HG03442 (cell line): ENCODE measurements at regions not wholly inside any gene's neighbourhood (a gene's known extent, or its start where the extent isn't known, plus 50 kb on each side); places are given as distances from the start of the nearest gene placed in this dataset.
"Not testable (repeated sequence)": the region's sequence is repeated elsewhere in the genome, so short reads cannot be mapped to it uniquely, and the experiment has no call there.

ENCODE experiments used
- ATAC-seq: cut with Tn5 transposase; IDR thresholded peaks from one replicate; pipeline ENCODE4 v1.9.1; 2021; ENCODE audit warnings: mild to moderate bottlenecking, moderate library complexity; ENCODE audit not compliant: unreplicated experiment

DNA sequence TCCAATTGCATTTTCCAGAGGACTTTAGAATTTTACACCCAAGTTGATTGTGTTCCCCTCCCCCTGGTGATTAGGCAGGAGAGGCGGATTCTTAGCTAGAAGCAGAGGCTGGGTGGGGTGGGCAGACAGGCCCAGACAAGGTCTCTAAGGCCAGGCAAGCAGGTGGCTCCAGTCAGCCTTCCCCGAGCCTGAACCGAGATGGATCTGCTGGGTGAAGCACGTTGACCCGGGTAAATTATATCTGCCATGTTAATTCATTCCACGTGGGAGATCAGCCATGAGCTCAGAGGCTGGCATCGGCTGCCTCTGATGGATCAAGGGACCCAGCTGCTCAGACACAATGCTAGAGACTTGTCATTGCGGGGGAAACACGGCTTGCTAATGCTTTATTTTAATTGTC lies 159.5 kb upstream of the MAFB start:
- ATAC-seq = no peak

GRCh38 chr20:40849456-40849855 lies 160.4 kb upstream of the MAFB start:
- ATAC-seq = no peak

DNA sequence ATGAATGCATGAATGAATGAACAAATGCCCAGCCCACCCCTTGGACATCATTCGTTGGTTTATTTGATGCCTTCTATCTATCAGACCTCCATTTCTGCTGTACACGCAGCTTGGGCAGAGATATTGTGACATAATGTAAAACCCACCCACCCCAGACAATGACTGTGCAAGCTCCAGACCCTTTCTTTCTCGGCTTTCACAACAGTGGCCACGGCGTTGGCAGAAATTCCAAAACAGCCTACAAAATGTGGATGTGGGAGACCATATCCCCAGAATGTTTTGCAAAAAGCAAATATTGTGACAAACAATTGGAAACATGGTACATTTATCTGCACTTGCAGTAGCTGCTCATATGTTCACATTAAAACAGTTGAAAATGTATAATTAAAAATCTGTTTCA lies 162.0 kb upstream of the MAFB start:
- ATAC-seq = no peak

GRCh38 chr20:40855269-40855668 lies 166.2 kb upstream of the MAFB start:
- ATAC-seq = no peak

DNA sequence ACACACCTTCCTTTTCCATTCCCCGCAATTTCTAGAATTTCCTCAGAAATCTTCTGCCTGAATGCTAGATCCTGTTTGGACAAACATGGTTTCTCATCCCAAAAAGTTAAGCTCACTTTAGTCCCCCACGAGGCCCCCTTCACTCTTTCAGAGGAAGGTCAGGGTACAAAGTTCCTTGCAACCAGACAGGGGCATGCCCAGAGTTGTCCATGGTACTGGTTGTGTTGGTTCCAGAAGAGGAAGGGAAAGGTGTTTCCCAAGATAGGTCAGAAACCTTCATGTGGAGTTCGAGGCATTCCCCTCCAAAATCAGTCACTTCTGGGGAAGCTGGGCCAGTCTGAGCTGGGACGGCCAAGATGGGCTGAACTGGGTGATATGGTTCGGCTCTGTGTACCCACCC lies 167.6 kb upstream of the MAFB start:
- no peak for ATAC-seq

- no peak for ATAC-seq
Observed at GRCh38 chr20:40860487-40860902, 168.1 kb upstream of the TOP1 start.

DNA sequence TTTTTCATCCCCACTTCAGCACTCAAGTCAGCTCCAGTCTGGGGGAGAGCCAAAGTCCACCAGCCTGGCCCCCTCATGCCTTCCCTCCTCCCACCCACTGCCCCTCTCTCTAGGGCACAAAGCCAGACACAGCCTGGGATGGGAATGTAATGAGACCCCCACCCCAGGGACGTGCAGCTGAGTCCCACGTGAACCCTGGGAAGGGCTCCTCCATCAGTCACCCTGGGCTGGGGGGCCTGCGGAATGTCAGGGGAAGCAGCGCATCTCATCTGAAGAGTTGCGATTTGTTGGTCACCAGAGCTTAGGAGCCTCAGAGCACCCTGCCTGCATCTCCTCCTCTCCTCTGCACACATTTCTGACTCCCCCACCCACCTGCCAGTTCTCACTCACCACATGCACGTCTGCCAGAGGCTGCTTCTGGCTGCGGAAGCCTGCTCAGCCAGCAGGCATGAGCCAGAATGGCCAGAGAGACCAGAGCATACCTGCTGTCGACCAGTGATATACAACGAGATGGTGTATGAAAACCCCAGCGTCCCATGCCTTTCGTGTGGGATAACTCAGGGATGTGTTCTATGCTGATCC lies 167.1 kb upstream of the TOP1 start:
- ATAC-seq = no peak

GRCh38 chr20:40863355-40863919 lies 165.2 kb upstream of the TOP1 start:
- no peak for ATAC-seq

GRCh38 chr20:40864470-40864869 lies 164.2 kb upstream of the TOP1 start:
- ATAC-seq = no peak

- ATAC-seq = no peak
Observed at GRCh38 chr20:40865095-40865494, 163.5 kb upstream of the TOP1 start.

DNA sequence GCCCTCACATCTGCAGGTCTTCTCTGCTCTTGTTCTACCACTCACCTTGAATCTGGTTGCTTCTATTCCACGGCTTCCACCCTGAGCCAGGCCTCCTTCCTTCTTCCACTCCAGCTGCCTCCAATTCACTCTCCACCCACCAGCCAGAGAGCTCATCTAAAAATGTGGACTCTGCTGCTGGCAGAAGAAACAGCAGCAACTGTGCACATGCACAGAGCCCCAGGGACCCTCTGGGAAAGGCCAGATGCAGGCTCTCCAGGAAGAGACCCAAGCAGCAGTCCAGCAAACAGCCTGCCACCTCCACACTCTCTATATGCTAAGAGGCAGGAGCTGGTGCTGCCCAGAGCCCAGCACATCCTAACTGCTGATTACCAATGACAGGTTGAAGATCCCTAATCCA lies 162.6 kb upstream of the TOP1 start:
- no peak for ATAC-seq

GRCh38 chr20:40868551-40869217 lies 159.9 kb upstream of the TOP1 start:
- no peak for ATAC-seq

- no peak for ATAC-seq
Observed at GRCh38 chr20:40869218-40870147, 159.1 kb upstream of the TOP1 start.

DNA sequence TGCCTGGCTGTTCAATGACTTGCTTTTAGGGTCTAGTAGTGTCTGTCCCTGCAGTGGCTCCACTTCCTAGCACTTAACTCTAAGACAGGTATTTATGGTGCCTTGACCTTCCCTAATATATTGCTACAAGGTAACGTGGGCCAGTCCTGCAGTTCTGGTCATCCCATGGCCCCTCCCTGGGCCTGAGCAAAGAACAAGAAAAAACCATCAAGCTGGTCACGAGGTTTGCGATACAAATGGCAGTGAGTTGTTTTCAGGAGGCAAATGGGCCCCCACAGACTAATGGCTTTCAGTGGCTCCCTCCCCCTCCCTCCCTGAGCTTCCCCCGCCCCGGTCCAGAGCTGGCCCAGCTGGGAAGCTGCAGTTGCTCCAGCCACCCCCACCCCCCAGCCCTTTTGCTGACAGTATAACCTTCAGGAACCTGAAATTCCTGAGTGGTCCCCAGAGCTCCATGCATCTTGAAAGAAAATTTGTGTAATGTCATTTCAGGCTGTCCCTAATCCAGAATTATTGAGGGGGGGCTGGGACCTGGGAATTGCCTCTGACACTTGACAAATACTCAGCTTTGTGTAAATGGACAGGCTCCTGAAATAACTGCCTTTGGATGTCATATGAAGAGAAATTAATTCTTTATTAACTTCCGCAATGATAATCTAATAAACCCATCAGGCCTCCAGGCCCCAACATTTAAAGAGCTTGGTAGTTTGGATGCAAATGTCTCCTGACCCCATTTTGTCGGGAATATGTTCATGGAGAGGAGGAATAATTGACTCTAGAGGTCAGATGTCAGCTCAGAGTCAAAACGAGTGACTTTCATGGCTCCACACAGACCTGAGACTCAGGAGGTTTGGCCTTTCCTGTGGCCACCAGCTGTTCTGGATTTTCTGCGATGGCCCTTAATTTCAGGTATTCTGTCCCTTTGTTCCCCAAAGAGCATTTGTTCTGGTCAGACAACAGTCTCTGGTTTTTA lies 153.2 kb upstream of the TOP1 start:
- ATAC-seq = no peak

DNA sequence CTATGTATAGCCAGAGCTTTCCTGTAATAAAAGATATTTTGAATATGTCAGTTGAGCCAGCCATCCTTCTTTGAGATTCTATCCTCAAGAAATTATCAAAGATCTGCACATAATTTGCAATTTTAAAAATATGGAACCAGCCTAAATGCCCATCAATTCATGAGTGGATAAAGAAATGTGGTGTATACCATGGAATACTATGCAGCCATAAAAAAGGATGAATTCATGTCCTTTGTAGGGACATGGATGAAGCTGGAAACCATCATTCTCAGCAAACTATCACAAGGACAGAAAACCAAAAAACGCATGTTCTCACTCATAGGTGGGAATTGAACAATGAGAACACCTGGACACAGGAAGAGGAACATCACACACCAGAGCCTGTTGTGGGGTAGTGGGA lies 150.5 kb upstream of the TOP1 start:
- ATAC-seq = not testable (repeated sequence)

GRCh38 chr20:40880063-40880728 lies 148.4 kb upstream of the TOP1 start:
- no peak for ATAC-seq

GRCh38 chr20:40880729-40881109 lies 147.9 kb upstream of the TOP1 start:
- ATAC-seq = no peak

- no peak for ATAC-seq
Observed at GRCh38 chr20:40882152-40882551, 146.5 kb upstream of the TOP1 start.

DNA sequence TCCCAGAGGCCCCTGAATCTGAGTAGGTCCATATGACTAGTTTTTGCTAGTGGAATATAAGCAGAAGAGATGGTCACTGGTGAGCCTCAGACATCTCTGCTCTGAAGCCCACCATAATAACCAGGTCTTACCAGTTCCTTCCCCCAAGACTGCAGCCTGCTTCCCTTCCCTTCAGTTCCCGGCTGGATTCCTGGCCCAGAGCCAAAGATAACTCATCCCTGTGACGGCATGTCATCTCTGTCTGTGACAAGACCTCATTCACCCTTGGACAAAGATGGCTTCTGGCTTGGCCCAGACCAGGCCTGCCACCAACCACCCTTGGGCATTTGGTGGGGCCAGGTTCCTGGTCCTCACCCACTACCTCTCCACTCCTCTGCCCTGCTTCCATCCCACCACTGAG lies 145.5 kb upstream of the TOP1 start:
- ATAC-seq = no peak

DNA sequence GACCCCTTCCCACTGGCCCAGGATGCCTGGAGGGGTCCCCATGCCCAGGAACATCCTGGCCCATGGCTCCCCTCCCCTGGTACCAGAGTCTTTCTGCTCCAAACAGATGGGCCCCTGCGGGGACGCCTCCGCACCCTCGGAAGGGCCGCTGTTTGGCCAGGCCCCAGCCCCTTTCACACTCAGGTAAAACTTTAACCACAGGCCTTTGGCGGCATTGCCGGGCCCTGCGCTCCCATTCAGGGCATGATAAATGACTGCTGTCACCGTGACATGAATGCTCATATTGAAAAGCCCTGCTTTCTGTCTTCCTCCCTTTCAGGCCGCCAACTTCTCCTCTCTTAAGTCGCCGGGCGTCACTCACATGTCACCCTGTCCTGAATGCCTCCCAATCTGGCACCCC lies 141.5 kb upstream of the TOP1 start:
- no peak for ATAC-seq
